DOHH2 (cell line): ENCODE measurements at regions not wholly inside any gene's neighbourhood (a gene's known extent, or its start where the extent isn't known, plus 50 kb on each side); places are given as distances from the start of the nearest gene placed in this dataset.

Experiments used
- CTCF ChIP-seq: fragments of 200-600 bp; sonication (generic); IDR thresholded peaks from one replicate; pipeline ENCODE4 v1.5.1; 2014; ENCODE audit warnings: antibody characterized with exemption, mild to moderate bottlenecking, low read depth, low read length; ENCODE audit not compliant: poor library complexity, severe bottlenecking
- EZH2phosphoT487 ChIP-seq: fragments of 200-600 bp; sonication (generic); IDR thresholded peaks from 2 replicates; pipeline ENCODE4 v1.6.1; 2017; ENCODE audit warnings: borderline replicate concordance, mild to moderate bottlenecking, antibody characterized with exemption, low read length, moderate library complexity, mixed read lengths

- TF ChIP-seq CTCF (no peak), EZH2phosphoT487 (no peak)
Measured at GRCh38 chr17:34781071-34781470, 180.2 kb downstream of the CCT6B start.
